Activated T-helper 17 cell treated with anti-CD3 and anti-CD28 coated beads, Interleukin-2, amount 50 U/mL, for 72 hours (primary cell): ENCODE measurements at regions not wholly inside any gene's neighbourhood (a gene's known extent, or its start where the extent isn't known, plus 50 kb on each side); places are given as distances from the start of the nearest gene placed in this dataset.

Source experiments
- ATAC-seq: fragments of 150-1000 bp; cut with Tn5 transposase; replicated peaks from 2 replicates; pipeline ENCODE4 v1.10.0; 2021; ENCODE audit warnings: mild to moderate bottlenecking, moderate library complexity
- H3K27ac Mint-ChIP-seq: one replicate; pipeline ENCODE4 v1.8.0; 2022; ENCODE audit warnings: mixed read lengths
- H3K27me3 Mint-ChIP-seq: one replicate; pipeline ENCODE4 v1.8.0; 2022; ENCODE audit warnings: mixed read lengths
- H3K36me3 Mint-ChIP-seq: one replicate; pipeline ENCODE4 v1.8.0; 2022; ENCODE audit warnings: low read depth, mild to moderate bottlenecking, mixed read lengths
- H3K4me1 Mint-ChIP-seq: one replicate; pipeline ENCODE4 v1.8.0; 2022; ENCODE audit warnings: mixed read lengths
- H3K4me3 Mint-ChIP-seq: one replicate; pipeline ENCODE4 v1.8.0; 2022; ENCODE audit warnings: mild to moderate bottlenecking, mixed read lengths
- H3K9me3 Mint-ChIP-seq: one replicate; pipeline ENCODE4 v1.8.0; 2022; ENCODE audit warnings: mixed read lengths

- Mint-ChIP-seq H3K36me3 (no peaks in the 10 kb centered on the region), H3K27ac (no peak overlapping the region), H3K4me1 (no peaks in the 10 kb centered on the region), H3K4me3 (no peak overlapping the region), H3K9me3 (peaks cover 4% of the 10 kb centered on the region), H3K27me3 (peaks cover 3% of the 10 kb centered on the region)
- no peak for ATAC-seq
These were observed 191.5 kb downstream of the DLL1 start for GRCh38 chr6:170099387-170099786.

DNA sequence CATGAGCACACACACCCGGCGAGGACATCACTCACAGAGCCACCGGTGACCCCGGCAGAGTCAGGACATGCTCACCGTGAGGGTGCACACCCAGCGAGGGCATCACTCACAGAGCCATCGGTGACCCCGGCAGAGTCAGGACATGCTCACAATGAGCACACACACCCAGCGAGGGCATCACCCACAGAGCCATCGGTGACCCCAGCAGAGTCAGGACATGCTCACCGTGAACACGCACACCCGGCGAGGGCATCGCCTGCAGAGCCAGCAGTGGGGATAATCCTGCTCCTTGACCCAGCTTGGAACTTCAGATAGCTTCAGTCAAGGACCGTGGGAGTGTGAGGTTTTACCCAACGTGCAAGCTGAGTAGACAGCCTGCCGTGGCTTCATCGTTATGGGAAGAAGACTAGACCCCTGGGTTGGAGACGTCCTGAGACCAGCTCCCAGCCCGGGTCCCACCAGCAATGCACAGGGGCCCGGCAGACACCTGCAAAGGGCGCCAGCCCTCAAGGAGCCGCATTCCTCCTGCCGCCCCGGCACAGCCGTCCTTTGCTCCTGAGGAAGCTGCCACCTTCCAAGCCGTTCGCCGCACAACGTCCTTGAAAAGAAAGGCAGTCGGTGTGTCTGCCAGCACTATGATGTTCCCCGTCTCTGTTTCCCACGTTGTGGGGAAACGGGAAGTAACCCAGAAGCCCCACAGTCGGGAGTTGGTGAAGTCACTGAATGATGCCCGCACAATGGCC, 192.3 kb downstream of the DLL1 start:
- H3K4me1 Mint-ChIP-seq = no peaks in the 10 kb centered on the region
- H3K4me3 Mint-ChIP-seq = no peak overlapping the region
- H3K27ac Mint-ChIP-seq = no peak overlapping the region
- ATAC-seq = no peak
- H3K9me3 Mint-ChIP-seq = peaks cover 4% of the 10 kb centered on the region
- peaks cover 3% of the 10 kb centered on the region for H3K27me3 Mint-ChIP-seq
- no peaks in the 10 kb centered on the region for H3K36me3 Mint-ChIP-seq

DNA sequence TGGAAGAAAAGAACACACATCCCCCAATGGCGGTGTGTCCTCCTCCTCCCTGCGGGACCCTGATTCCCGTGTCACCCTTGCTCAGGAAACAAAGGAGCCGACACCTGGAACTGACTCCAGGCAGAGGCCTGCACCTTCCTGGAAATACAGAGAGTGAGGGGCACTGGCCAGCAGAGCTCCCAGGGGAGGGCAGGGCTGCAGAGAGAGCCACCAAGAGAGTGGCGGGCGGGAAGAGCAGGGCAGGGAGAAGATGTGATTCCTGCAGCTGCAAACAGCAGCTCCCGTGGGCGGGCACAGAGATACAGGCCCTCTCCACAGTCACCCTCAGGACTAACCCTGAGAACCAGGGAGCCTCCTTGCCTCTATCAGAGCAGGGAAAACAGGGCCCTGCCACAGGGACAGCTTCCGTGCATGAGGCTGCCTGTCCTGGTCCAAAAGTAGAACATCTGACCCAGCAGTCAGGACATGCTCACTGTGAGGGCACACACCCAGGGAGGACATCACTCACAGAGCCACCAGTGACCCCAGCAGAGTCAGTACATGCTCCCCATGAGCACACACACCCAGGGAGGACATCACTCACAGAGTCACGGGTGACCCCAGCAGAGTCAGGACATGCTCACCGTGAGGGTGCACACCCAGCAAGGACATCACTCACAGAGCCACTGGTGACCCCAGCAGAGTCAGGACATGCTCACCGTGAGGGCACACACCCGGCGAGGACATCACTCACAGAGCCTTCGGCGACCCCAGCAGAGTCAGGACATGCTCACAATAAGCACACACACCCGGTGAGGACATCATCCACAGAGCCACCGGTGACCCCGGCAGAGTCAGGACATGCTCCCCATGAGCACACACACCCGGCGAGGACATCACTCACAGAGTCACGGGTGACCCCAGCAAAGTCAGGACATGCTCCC, 193.1 kb downstream of the DLL1 start:
- Mint-ChIP-seq H3K27me3 (peaks cover 3% of the 10 kb centered on the region), H3K36me3 (no peaks in the 10 kb centered on the region), H3K9me3 (peaks cover 4% of the 10 kb centered on the region), H3K4me1 (no peaks in the 10 kb centered on the region), H3K27ac (no peak overlapping the region), H3K4me3 (no peak overlapping the region)
- no peak for ATAC-seq

GRCh38 chr6:170096803-170097504, 193.9 kb downstream of the DLL1 start:
- ATAC-seq = no peak

GRCh38 chr6:170096191-170096802, 194.6 kb downstream of the DLL1 start:
- H3K27ac Mint-ChIP-seq = no peak overlapping the region
- no peak for ATAC-seq

More at GRCh38 chr6:170096803-170097504, 193.9 kb downstream of the DLL1 start:
- Mint-ChIP-seq H3K36me3 (no peaks in the 10 kb centered on the region), H3K9me3 (peaks cover 4% of the 10 kb centered on the region), H3K4me3 (no peak overlapping the region), H3K27ac (no peak overlapping the region), H3K4me1 (no peaks in the 10 kb centered on the region), H3K27me3 (peaks cover 3% of the 10 kb centered on the region)

GRCh38 chr6:170095273-170095981, 195.5 kb downstream of the DLL1 start:
- no peak for ATAC-seq
- Mint-ChIP-seq H3K4me1 (no peaks in the 10 kb centered on the region), H3K36me3 (no peaks in the 10 kb centered on the region), H3K9me3 (peaks cover 2% of the 10 kb centered on the region), H3K4me3 (no peak overlapping the region), H3K27ac (no peak overlapping the region), H3K27me3 (peaks cover 3% of the 10 kb centered on the region)

More at GRCh38 chr6:170096191-170096802, 194.6 kb downstream of the DLL1 start:
- Mint-ChIP-seq H3K4me3 (no peak overlapping the region), H3K27me3 (peaks cover 3% of the 10 kb centered on the region), H3K36me3 (no peaks in the 10 kb centered on the region), H3K9me3 (peaks cover 4% of the 10 kb centered on the region), H3K4me1 (no peaks in the 10 kb centered on the region)

DNA sequence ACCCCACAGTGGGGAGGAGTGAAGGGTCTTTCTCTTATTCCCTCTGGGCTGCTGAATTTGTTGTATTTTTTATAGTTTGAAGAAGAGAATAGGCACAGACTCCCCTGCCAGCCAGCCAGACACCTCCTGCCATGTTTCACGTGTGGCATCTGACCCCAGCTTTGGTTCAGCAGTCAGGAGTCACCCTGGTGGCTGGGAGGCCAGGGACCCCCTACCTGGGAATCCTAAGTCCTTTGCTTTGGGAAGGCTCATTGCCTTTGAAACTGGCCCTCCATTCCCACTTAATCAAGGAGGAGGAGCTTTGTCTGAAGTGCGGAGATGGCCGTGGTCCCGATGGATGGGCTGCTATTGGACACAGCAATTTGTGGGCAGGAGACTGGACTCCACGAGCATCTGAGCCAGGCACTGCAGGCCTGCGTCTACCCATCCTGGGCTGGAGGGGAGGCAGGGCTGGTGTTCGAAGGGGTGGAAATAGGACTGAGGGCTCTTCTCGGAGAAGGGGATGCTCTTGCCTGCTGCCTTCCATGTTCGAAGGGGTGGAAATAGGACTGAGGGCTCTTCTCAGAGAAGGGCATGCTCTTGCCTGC, 196.1 kb downstream of the DLL1 start:
- no peak for ATAC-seq
- Mint-ChIP-seq H3K36me3 (peaks cover 3% of the 10 kb centered on the region), H3K4me1 (peaks cover 3% of the 10 kb centered on the region), H3K9me3 (no peaks in the 10 kb centered on the region), H3K27ac (no peak overlapping the region), H3K27me3 (peaks cover 3% of the 10 kb centered on the region), H3K4me3 (no peak overlapping the region)

DNA sequence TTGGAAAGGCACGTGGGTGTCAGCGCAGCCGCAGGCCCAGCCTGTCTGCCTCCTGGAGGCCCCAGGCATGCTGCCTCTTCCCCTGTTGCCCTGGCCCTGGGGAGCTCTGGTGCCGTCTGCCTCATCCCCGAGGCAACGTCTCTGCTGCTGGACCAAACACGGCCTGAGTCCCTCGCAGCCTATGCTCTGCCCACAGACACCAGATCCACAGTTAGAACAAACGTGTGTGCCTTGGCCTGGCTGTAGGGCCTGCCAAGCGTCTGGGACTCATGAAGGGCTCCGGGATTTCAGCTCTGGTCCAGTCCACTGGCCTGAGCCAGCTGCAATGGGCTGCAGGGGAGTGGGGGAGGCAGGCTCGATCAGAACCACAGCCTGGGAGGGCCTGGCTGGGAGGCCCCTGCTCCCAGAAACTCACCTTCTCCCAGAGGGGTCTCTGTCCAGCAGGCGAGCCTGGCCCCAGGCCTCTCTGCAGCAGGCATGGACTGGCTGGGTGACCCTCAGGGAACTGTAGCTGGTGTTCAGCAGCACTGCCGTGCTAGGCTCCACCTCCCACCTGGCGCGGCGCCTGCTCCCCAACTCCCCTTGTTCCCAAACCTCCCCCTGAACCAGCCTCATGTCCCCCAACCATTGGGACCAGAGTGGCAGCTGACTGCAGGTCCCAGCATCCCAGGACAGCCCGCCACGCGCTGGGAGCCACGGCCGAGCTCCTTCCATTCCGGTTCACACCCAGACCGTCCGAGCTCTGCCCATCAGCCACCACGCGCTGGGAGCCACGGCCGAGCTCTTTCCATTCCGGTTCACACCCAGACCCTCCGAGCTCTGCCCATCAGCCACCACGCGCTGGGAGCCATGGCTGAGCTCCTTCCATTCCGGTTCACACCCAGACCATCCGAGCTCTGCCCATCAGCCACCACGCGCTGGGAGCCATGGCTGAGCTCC, 197.0 kb downstream of the DLL1 start:
- no peak overlapping the region for H3K27ac Mint-ChIP-seq
- no peak overlapping the region for H3K4me3 Mint-ChIP-seq
- H3K27me3 Mint-ChIP-seq = peaks cover 3% of the 10 kb centered on the region
- H3K9me3 Mint-ChIP-seq = no peaks in the 10 kb centered on the region
- peaks cover 11% of the 10 kb centered on the region for H3K4me1 Mint-ChIP-seq
- ATAC-seq = no peak
- H3K36me3 Mint-ChIP-seq = peaks cover 10% of the 10 kb centered on the region

DNA sequence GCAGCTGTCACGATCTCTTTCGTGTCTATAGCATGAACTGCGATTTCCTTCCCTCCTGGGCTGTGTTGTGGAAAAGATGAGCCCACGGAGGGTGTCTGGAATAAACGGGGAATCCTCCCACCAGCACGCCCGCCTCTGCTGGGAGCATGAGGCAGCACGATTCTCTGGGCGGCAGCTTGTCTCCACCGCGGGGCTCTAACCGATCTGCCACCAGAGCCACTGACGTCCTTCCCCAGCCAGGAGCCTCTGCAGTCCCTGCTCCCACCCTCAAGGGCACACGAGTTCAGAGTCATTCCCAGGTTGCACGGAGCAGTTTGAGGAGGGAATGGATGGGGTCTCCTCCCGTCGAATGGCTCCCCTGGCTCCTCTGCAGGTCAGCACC, 197.6 kb downstream of the DLL1 start:
- Mint-ChIP-seq H3K4me1 (peaks cover 12% of the 10 kb centered on the region), H3K9me3 (no peaks in the 10 kb centered on the region), H3K27me3 (peaks cover 3% of the 10 kb centered on the region), H3K4me3 (no peak overlapping the region), H3K36me3 (peaks cover 10% of the 10 kb centered on the region), H3K27ac (no peak overlapping the region)
- no peak for ATAC-seq

DNA sequence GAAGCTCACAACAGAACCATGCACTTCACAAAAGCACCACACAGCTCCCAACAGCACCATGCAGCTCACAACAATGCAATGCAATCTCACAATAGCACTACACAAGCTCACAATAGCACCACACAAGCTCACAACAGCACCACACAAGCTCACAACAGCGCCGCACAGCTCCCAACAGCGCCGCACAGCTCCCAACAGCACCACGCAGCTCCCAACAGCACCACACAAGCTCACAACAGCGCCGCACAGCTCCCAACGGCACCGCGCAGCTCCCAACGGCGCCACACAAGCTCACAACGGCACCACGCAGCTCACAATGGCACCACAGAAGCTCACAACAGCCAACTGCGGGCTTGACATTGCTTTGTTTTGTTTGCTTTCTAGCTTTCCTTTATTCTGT, 198.1 kb downstream of the DLL1 start:
- Mint-ChIP-seq H3K4me1 (peaks cover 16% of the 10 kb centered on the region), H3K27ac (no peak overlapping the region), H3K36me3 (peaks cover 13% of the 10 kb centered on the region), H3K9me3 (no peaks in the 10 kb centered on the region), H3K27me3 (peaks cover 3% of the 10 kb centered on the region), H3K4me3 (no peak overlapping the region)
- ATAC-seq = no peak

DNA sequence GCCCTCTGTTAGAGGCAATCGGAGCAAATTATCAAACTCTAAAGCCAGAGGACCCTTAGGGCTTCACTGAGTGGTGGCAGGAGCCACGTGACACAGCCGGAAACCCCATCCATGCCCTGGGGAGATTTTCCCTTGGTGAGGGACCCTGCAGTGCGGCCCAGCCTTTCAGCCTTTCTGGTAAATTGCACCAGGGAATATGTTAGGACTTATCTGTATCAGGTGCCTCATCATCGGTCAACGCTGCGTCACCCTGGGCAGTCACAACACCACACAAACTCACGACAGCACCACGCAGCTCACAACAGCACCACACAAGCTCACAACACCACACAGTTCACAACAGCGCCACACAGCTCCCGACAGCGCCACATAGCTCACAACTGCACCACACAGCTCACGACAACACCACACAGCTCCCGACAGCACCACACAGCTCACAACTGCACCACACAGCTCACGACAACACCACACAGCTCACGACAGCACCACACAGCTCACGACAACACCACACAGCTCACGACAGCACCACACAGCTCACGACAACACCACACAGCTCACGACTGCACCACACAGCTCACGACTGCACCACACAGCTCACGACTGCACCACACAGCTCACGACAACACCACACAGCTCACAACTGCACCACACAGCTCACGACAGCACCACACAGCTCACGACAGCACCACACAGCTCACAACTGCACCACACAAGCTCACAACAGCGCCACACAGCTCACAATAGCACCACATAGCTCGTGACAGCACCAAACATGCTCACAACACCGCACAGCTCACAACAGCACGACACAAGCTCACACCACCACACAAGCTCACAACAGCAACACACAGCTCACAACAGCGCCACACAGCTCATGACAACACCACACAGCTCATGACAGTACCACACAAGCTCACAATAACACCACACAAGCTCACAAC, 199.0 kb downstream of the DLL1 start:
- Mint-ChIP-seq H3K4me3 (no peak overlapping the region), H3K9me3 (no peaks in the 10 kb centered on the region)

More for the DNA sequence above, 199.0 kb downstream of the DLL1 start:
- H3K27ac Mint-ChIP-seq = no peak overlapping the region
- no peak for ATAC-seq
- H3K36me3 Mint-ChIP-seq = peaks cover 15% of the 10 kb centered on the region
- H3K4me1 Mint-ChIP-seq = peaks cover 17% of the 10 kb centered on the region
- peaks cover 3% of the 10 kb centered on the region for H3K27me3 Mint-ChIP-seq
